SK-N-SH (cell line): ENCODE measurements at regions not wholly inside any gene's neighbourhood (a gene's known extent, or its start where the extent isn't known, plus 50 kb on each side); places are given as distances from the start of the nearest gene placed in this dataset.

ENCODE experiments used
- CTCF ChIA-PET: fragments of 300-600, 350-600 bp; formaldehyde crosslinking; extraction: SDS; loops from one replicate; lab custom pipeline; 2021; lab: Yijun Ruan, JAX
- POLR2A ChIA-PET: fragments of 350-600 bp; sonication (Branson Sonifier 250); formaldehyde crosslinking; extraction: SDS; loops from one replicate; lab custom pipeline; 2020; ENCODE audit warnings: antibody characterized with exemption, inconsistent platforms; lab: Yijun Ruan, JAX
- DNase-seq: peaks from one replicate; pipeline ENCODE4 v3.0.0; 2012
- H2AFZ ChIP-seq: fragments of 200-600 bp; sonication (generic); 2 replicates; pipeline ENCODE4 v1.8.1; 2016; ENCODE audit warnings: antibody characterized with exemption, mild to moderate bottlenecking, low read depth
- H3F3A ChIP-seq: fragments of 200-600 bp; sonication (generic); replicated peaks from 2 replicates; pipeline ENCODE3; 2016; ENCODE audit warnings: antibody characterized with exemption, mild to moderate bottlenecking; ENCODE audit not compliant: insufficient read depth
- H3K27ac ChIP-seq, 2 experiments: fragments of 200-500 bp in 1 of 2; fragments of 200-600 bp in 1 of 2; sonication (Bioruptor generic) in 1 of 2; sonication (generic), shearing (Covaris generic) in 1 of 2; 2 replicates each; pipeline versions ENCODE4 v1.5.1 to v1.6.1; 2014 to 2016; ENCODE audit warnings: low read depth in 2 of 2, inconsistent platforms in 1 of 2, low read length in 1 of 2, mild to moderate bottlenecking in 1 of 2, mixed read lengths in 1 of 2
- H3K27me3 ChIP-seq: fragments of 200-600 bp; sonication (generic), shearing (Covaris generic); 2 replicates; pipeline ENCODE4 v1.6.1; 2016; ENCODE audit warnings: mixed run types; ENCODE audit not compliant: insufficient read depth
- H3K36me3 ChIP-seq, 2 experiments: fragments of 200-500 bp in 1 of 2; fragments of 200-600 bp in 1 of 2; sonication (Bioruptor generic) in 1 of 2; sonication (generic) in 1 of 2; replicated peaks in 1 of 2; 2 replicates each; pipeline versions ENCODE3 to v1.5.1; 2014 to 2016; ENCODE audit warnings: low read length in 1 of 2, mild to moderate bottlenecking in 1 of 2; ENCODE audit not compliant: insufficient read depth in 2 of 2, control insufficient read depth in 1 of 2
- H3K4me1 ChIP-seq, 2 experiments: fragments of 200-500 bp in 1 of 2; fragments of 200-600 bp in 1 of 2; sonication (Bioruptor generic) in 1 of 2; sonication (generic), shearing (Covaris generic) in 1 of 2; 2 replicates each; pipeline versions ENCODE4 v1.5.1 to v1.6.1; 2014 to 2016; ENCODE audit warnings: low read depth in 1 of 2, low read length in 1 of 2, mixed run types in 1 of 2; ENCODE audit not compliant: insufficient read depth in 2 of 2, control insufficient read depth in 1 of 2
- H3K4me2 ChIP-seq: fragments of 200-600 bp; sonication (generic), shearing (Covaris generic); 2 replicates; pipeline ENCODE4 v1.6.1; 2017; ENCODE audit warnings: mixed run types
- H3K4me3 ChIP-seq, 2 experiments: fragments of 200-500 bp in 1 of 2; fragments of 200-600 bp in 1 of 2; sonication (Bioruptor generic) in 1 of 2; sonication (generic), shearing (Covaris generic) in 1 of 2; 2 replicates each; pipeline versions ENCODE4 v1.5.1 to v1.8.1; 2014 to 2016; ENCODE audit warnings: low read depth in 2 of 2, inconsistent platforms in 1 of 2, low read length in 1 of 2, mild to moderate bottlenecking in 1 of 2, mixed read lengths in 1 of 2, moderate library complexity in 1 of 2
- H3K79me2 ChIP-seq: fragments of 200-600 bp; sonication (generic); 2 replicates; pipeline ENCODE4 v1.8.1; 2017; ENCODE audit warnings: mild to moderate bottlenecking; ENCODE audit not compliant: insufficient read depth
- H3K9ac ChIP-seq: fragments of 200-600 bp; sonication (generic); 2 replicates; pipeline ENCODE4 v1.6.1; 2017; ENCODE audit warnings: mixed run types
- H3K9me2 ChIP-seq: fragments of 200-600 bp; sonication (generic); 2 replicates; pipeline ENCODE4 v1.6.1; 2017; ENCODE audit warnings: mixed run types
- H3K9me3 ChIP-seq: fragments of 200-600 bp; sonication (generic); 2 replicates; pipeline ENCODE4 v1.6.1; 2017; ENCODE audit warnings: mixed run types, mild to moderate bottlenecking, moderate library complexity
- H4K20me1 ChIP-seq: fragments of 200-600 bp; sonication (generic); 2 replicates; pipeline ENCODE4 v1.6.1; 2017; ENCODE audit warnings: mild to moderate bottlenecking, mixed run types; ENCODE audit not compliant: insufficient read depth
- CHD2 ChIP-seq: fragments of 150-350 bp; IDR thresholded peaks from 2 replicates; pipeline ENCODE4 v1.6.1; 2018; ENCODE audit warnings: low read length; ENCODE audit not compliant: partially characterized antibody
- CTCF ChIP-seq: fragments of 200-600 bp; sonication (generic); IDR thresholded peaks from 2 replicates; pipeline ENCODE4 v1.6.1; 2017; ENCODE audit warnings: antibody characterized with exemption, mild to moderate bottlenecking, moderate library complexity
- ELF1 ChIP-seq: IDR thresholded peaks from 2 replicates; pipeline ENCODE4 v1.4.0; 2012
- EP300 ChIP-seq, 2 experiments: IDR thresholded peaks; 2 replicates each; pipeline versions ENCODE4 v1.4.0 to v1.6.1; 2012; ENCODE audit warnings: borderline replicate concordance in 1 of 2, low read depth in 1 of 2, low read length in 1 of 2
- EZH2phosphoT487 ChIP-seq: fragments of 200-600 bp; sonication (generic); IDR thresholded peaks from 2 replicates; pipeline ENCODE4 v1.6.1; 2017; ENCODE audit warnings: low read depth, mixed run types, mild to moderate bottlenecking, antibody characterized with exemption, moderate library complexity, borderline replicate concordance
- FOSL2 ChIP-seq: IDR thresholded peaks from 2 replicates; pipeline ENCODE4 v1.4.0; 2012; ENCODE audit warnings: low read depth, mild to moderate bottlenecking, moderate library complexity, borderline replicate concordance
- FOXJ3 ChIP-seq: sonication (generic); formaldehyde crosslinking; IDR thresholded peaks from 2 replicates; pipeline ENCODE4 v1.5.1; 2020; ENCODE audit warnings: mild to moderate bottlenecking, missing genetic modification reagents
- JUND ChIP-seq: IDR thresholded peaks from 2 replicates; pipeline ENCODE4 v1.4.0; 2012
- MEF2A ChIP-seq: IDR thresholded peaks from 2 replicates; pipeline ENCODE4 v1.4.0; 2012; ENCODE audit warnings: low read depth, borderline replicate concordance
- MXI1 ChIP-seq: IDR thresholded peaks from 2 replicates; pipeline ENCODE4 v1.6.1; 2012; ENCODE audit warnings: mild to moderate bottlenecking, low read depth, low read length, improper control_type of control experiment
- NRF1 ChIP-seq: IDR thresholded peaks from 2 replicates; pipeline ENCODE4 v1.6.1; 2012; ENCODE audit warnings: low read depth, mild to moderate bottlenecking, low read length
- POLR2AphosphoS5 ChIP-seq: IDR thresholded peaks from 2 replicates; pipeline ENCODE4 v1.6.1; 2012; ENCODE audit warnings: low read depth, low read length
- RXRA ChIP-seq: IDR thresholded peaks from 2 replicates; pipeline ENCODE4 v1.4.0; 2012; ENCODE audit warnings: low read depth, mild to moderate bottlenecking, borderline replicate concordance
- SMC3 ChIP-seq: IDR thresholded peaks from 2 replicates; pipeline ENCODE4 v1.6.1; 2012; ENCODE audit warnings: low read depth, low read length, improper control_type of control experiment
- TAF1 ChIP-seq: IDR thresholded peaks from 2 replicates; pipeline ENCODE4 v1.6.1; 2012; ENCODE audit warnings: low read depth, mild to moderate bottlenecking, low read length, moderate library complexity, borderline replicate concordance
- USF1 ChIP-seq: IDR thresholded peaks from 2 replicates; pipeline ENCODE4 v1.4.0; 2012; ENCODE audit warnings: low read depth, borderline replicate concordance
- USF2 ChIP-seq: fragments of 150-350 bp; IDR thresholded peaks from 2 replicates; pipeline ENCODE4 v1.6.1; 2017; ENCODE audit warnings: antibody characterized with exemption, low read length, low read depth, borderline replicate concordance
- ZBTB33 ChIP-seq: IDR thresholded peaks from 2 replicates; pipeline ENCODE4 v1.4.0; 2012; ENCODE audit warnings: low read depth, borderline replicate concordance
- WGBS: methylation state at CpG from one replicate; pipeline ENCODE4 v1.1.6; 2017; ENCODE audit warnings: low lambda C conversion rate; 5-methylcytosine and 5-hydroxymethylcytosine counted together
- TF ChIP-seq, protein P1 (sequence below): fragments of 150-350 bp; IDR thresholded peaks from 2 replicates; pipeline ENCODE4 v1.6.1; 2016; ENCODE audit warnings: mild to moderate bottlenecking, low read depth, low read length

GRCh38 chr5:64019746-64020145 lies 57.5 kb upstream of the HTR1A start:
- H3K4me3 ChIP-seq, result no peak overlapping the region
- H3K9me2 ChIP-seq, result no peaks in the 10 kb centered on the region
- H3K9ac ChIP-seq, result no peak overlapping the region
- H3K4me1 ChIP-seq, result no peaks in the 10 kb centered on the region
- H3K36me3 ChIP-seq, result no peaks in the 10 kb centered on the region
- H4K20me1 ChIP-seq, result no peaks in the 10 kb centered on the region
- no peaks in the 10 kb centered on the region for H3K27me3 ChIP-seq
- WGBS, result 3% methylated on average over 2 of the region's 2 CpGs
- no peaks in the 10 kb centered on the region for H3F3A ChIP-seq
- H3K4me2 ChIP-seq, result no peak overlapping the region
- no peak overlapping the region for H3K27ac ChIP-seq
- no peaks in the 10 kb centered on the region for H3K79me2 ChIP-seq
- TF ChIP-seq EZH2phosphoT487 (no peak), NRF1 (no peak), CHD2 (no peak), EP300 (IDR thresholded peaks at IDR 0.05; ENCODE audit: borderline replicate concordance in 1 of 2, low read depth in 1 of 2, low read length in 1 of 2) (no peak), ELF1 (no peak), CTCF (no peak), ZBTB33 (no peak), SMC3 (no peak), USF1 (no peak), RXRA (no peak), FOSL2 (no peak), MXI1 (no peak), JUND (no peak), FOXJ3 (CRISPR knock-in tag) (no peak), USF2 (no peak), MEF2A (no peak), POLR2AphosphoS5 (no peak), TAF1 (no peak)
- TF ChIP-seq, protein P1, sequence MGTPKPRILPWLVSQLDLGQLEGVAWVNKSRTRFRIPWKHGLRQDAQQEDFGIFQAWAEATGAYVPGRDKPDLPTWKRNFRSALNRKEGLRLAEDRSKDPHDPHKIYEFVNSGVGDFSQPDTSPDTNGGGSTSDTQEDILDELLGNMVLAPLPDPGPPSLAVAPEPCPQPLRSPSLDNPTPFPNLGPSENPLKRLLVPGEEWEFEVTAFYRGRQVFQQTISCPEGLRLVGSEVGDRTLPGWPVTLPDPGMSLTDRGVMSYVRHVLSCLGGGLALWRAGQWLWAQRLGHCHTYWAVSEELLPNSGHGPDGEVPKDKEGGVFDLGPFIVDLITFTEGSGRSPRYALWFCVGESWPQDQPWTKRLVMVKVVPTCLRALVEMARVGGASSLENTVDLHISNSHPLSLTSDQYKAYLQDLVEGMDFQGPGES, result no peak
- TF ChIP-seq, all 33 proteins: peak for 0
- no peaks in the 10 kb centered on the region for H3K9me3 ChIP-seq
- ChIA-PET CTCF (interaction anchor here (0.6 kb wide), 1 partner anchor 57 kb away, joined by 3 read pairs; no protein-coding TSS in a partner anchor), POLR2A (no interaction called here)
- no peak overlapping the region for H2AFZ ChIP-seq
- no peak for DNase-seq
